NCI-H146 (cell line): ENCODE measurements at regions not wholly inside any gene's neighbourhood (a gene's known extent, or its start where the extent isn't known, plus 50 kb on each side); places are given as distances from the start of the nearest gene placed in this dataset.
"Not testable (repeated sequence)": the region's sequence is repeated elsewhere in the genome, so short reads cannot be mapped to it uniquely, and the experiment has no call there.

Source experiments
- DNase-seq: peaks from one replicate; lab custom pipeline; 2025; lab: John Stamatoyannopoulos, UW

- DNase-seq = no peak
Measured at GRCh38 chr19:56894626-56895025, 54.1 kb upstream of the PEG3 start.

DNA sequence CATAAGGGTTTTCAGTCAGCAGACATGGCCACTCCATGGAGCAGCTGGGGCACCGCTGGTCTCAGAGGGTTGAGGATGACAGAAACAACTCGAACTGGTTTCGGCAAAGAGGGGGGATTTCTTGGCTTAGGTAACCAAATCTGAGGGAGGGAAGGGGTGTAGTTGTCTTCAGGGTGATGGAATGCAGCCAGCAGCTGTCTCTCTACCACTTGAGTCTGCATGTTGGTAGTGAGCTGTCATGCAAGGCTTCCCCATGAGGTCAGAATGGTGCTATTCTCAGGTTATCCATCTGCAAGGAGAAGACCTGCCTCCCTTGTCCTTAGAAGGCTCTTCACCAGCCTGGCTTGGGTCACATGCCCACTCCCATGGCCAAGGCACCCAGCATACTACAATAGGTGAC is 55.6 kb upstream of the PEG3 start:
- no peak for DNase-seq

DNA sequence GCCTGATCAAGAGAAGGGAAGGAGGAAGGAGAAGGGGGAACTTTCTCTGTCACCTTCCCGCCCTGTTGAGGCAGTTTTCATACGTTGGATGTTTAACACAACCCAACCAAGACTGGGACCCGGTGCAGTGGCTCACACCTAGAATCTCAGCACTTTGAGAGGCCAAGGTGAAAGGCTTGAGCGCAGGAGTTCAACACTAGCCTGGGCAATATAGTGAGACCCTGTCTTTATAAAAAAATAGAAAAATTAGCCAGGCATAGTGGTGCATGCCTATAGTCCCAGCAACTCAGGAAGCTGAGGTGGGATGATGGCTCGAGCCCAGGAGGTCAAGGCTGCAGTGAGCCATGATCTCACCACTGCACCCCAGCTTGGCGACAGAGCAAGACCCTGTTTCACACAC is 59.4 kb upstream of the PEG3 start:
- no peak for DNase-seq

DNA sequence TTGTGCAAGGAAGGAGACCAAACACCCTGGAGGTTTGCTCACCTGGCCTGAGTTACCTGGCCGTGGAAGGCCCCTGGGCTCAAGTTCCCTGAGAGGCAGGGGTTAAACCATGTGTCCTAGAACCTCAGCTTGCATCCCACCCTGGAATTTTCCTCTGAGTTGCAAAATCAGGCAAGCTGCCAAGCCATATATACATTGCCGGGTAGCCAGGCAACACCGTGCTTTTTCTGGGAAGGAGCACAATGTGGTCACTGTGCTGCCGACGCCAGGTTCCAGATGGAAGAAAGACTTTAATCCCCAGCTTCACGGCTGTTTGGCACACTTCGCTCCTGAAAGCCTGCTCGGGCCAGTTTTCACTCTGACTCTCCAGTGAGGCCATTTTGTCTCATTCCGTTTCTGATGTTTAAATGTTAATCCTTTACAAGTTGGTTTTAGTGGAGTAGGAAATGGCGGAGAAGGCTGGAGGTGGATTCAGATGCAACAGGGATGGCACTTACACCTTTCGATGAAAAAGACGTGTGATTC is 60.1 kb upstream of the PEG3 start:
- DNase-seq = no peak

DNA sequence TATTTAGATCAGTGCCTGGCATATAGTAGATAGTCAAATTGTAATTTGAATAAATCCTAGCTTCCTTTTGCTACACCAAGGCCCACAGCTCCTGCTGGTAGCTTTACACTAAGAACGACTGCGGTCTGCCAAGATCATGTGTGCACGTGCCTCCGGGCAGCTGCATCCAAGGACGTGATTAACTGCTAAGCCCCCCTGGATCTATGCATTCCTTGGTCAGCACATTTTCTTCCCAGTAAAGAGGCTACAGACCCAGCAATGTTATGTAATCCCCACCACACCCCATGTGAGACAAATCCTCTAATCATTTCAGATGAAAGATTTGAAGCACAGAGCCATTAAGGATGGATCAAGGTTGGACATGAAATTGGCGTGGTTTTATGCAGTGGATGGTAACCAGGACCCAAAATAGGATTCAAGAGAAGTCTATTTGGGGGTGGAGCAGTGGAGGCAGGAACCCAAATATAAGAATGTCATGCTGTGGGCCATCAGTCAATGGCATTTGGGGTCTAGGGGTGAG is 65.2 kb upstream of the PEG3 start:
- DNase-seq = no peak

DNA sequence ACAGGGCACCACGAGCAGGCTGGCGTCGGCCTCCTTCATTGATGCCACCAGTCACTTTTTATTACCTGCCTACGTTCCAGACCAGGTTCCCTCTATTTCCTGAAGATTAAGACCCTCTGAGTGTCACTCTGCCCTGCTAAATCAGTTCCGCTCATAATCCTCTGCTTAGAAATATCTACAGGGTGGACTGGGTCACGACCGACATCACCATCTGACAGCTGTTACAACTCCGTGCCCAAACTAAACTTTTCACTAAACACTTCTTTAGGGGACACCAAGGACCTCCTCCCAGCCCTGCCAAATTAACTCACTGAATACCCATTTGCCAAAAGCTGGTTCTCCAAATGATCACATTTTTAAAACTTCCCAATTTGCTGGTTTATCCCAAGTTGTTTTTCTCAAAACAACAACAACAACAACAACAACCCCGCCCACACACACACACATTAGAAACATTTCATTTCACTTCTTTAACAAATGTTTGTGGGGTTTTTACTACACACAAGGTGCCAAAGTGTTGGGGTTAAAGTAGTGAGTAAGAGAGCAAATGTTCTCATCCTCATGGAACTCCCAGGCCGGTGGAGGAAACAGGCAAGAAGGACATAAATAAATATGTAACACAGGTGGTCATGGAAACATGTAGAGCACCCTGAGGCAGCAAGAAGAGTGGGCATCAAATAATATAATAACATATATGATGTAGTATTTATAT is 72.0 kb upstream of the PEG3 start:
- DNase-seq = no peak

DNA sequence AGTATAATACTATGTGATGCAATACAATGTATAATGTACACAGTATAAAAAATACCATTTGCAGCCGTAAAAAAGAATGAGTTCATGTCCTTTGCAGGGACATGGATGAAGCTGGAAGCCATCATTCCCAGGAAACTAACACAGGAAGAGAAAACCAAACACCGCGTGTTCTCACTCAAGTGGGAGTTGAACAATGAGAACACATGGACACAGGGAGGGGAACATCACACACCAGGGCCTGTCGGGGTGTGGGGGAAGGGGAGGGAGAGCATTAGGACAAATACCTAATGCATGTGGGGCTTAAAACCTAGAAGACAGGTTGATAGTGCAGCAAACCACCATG is 72.6 kb upstream of the PEG3 start:
- not testable (repeated sequence) for DNase-seq

- DNase-seq = no peak
Measured at GRCh38 chr19:56916528-56916927, 76.0 kb upstream of the PEG3 start.

GRCh38 chr19:56917529-56917928 is 77.0 kb upstream of the PEG3 start:
- no peak for DNase-seq

- no peak for DNase-seq
Measured at GRCh38 chr19:56917998-56918397, 77.5 kb upstream of the PEG3 start.

DNA sequence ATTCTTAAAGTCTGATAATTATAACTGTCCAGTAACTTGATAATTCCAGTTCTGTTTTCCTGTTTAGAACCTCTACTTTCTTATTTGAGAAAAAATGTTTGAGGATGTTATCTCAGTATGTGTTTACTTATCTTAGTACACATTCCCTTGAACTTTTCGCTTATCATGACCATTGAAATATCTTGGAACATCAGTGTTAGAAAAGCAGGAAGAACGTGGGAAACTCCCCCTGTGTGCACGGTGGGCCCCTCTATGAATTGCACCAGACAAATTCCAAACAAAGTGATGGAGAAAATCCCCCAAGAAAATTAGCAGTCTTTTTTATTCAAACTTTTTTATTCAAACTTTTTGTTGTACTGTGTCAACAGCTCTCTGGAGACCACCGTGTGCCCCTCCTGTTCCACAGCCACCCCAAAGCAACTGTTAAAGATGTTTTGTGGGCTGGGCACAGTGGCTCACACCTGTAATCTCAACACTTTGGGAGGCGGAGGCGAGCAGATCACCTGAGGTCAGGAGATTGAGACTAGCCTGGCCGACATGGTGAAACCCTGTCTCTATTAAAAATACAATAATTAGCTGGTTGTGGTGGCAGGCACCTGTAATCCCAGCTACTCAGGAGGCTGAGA is 78.3 kb upstream of the PEG3 start:
- DNase-seq = no peak

DNA sequence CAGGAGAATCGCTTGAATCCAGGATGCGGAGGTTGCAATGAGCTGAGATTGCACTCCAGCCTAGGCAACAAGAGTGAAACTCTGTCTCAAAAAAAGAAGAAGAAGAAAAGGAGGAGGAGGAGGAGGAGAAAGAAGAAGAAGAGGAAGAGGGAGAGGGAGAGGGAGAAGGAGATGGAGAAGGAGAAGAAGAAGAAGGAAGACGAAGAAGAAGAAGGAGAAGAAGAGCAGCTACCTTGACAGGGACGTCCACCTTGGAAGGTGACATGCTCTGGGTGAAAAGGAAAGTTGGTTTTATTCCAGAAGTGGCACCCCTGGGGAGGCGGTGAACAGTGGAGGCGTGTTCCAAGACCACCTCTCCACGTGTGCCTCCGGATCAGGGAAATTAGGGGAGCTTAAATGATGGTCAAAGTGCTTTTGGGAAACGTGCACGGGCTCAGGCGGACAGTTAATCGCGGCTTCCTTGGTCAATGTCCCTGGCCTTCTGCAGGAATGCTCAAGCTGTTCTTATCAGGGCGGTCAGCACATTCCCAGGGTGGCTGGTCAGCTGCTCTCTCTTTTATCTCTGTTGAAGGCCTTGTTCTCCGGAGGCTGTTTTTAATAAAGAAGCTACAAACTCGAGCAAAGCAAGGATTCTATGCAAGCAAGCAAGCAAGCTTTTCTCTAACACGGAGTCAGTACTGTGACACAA is 78.9 kb upstream of the PEG3 start:
- DNase-seq = no peak

DNA sequence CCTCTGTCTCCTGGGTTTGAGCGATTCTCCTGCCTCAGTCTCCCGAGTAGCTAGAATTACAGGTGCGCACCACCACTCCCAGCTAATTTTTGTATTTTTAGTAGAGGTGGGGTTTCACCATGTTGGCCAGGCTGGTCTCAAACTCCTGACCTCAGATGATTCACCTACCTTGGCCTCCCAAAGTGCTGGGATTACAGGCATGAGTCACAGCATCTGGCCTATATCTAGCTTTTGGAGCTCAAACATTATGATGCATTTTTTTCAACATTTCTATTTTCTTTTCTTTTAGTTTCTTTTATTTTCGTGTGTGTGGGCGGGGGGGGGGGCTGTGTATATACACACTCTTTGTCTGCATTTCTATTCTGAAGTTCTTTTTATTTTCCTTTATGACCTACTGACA is 85.6 kb upstream of the PEG3 start:
- not testable (repeated sequence) for DNase-seq

DNA sequence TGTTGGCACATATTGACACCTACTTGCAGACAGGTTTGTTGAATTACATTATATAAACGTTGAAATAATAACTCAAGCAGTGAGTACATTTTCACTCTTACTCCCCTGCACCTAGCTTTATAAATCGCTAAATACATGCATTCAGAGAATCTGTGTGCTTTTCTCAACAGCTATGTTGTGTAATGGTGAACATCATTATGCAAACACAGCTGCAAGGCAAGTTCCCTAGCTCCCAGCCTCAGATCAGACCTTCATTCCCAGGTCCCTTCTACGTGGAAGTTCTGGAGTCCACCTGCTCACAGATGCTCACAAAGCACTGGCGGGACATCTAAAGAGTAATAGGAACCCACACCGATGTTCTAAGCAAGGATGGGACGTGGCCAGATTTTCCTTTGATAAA is 86.8 kb upstream of the PEG3 start:
- DNase-seq = no peak

GRCh38 chr19:56927791-56928207 is 87.3 kb upstream of the PEG3 start:
- DNase-seq = no peak

DNA sequence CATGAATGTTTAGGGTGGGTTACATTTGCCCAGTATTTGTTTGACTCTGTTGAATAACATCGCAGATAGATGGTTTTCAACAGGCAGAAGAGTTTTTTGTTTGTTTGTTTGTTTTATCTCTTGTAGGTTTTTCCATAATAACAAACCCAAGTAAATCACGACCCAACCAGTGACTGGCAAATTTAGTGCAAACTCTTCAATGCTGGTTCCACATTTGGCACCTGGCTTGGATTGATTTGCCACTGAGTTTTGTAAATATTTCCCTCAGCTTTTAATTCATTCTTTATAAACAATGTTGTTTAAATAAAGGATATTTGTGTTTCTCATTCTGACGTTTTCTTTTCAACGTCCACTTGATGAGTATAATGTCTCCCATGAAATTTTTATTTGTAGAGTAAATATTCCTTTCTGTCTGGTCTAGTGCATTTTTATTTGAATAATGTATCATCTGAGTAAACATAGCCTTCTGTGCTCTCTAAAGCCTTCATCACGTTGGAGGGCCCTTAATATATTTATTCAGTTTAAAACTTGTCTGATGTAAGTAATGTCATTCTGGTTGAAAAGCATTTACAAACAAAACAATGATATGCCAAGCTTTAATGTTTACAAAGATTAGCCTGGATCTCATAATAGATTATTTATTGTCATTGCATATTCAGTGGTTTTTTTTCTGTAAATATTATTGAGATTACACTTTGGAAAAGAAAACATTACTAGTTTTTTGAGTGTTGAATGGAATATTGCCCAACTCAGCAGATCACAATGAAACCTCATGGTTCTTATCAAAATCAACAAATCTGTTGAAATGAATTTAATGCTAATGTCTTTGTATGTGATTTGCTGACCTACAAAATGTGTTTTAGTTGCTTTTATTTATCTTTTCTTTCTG is 90.4 kb upstream of the PEG3 start:
- DNase-seq = no peak

DNA sequence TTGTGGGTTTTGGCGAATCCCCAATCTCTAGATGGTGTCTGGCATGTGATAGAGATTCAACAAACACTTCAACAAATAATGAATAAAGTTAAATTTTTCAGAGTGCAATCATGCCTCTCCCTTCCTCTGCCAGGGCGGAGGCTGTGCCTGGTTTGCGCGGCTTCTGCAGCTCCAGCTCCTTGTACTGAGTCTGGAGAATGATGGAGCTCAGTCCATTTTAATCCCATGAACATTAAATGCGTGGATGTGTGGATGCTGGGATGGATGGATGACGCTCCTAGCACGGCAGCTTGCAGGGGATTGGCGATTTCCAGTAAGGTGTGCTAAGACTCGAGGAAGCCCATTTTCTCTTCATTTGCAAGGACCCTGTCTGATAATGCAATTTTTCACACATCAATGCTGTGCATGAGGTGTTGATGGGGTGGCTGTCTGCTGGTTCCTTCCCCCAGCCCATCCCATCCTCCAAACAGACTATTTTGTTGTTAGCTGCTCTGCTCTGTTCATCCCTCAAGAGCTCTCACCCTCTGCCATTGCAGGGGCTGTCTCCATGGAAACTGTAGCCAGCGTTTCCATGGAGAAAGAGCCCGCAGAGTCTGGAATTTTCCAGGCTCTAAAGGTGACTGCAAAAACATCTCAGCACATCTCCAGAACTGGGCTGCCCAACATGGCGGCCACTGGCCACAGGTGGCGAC is 92.6 kb upstream of the PEG3 start:
- DNase-seq = no peak

DNA sequence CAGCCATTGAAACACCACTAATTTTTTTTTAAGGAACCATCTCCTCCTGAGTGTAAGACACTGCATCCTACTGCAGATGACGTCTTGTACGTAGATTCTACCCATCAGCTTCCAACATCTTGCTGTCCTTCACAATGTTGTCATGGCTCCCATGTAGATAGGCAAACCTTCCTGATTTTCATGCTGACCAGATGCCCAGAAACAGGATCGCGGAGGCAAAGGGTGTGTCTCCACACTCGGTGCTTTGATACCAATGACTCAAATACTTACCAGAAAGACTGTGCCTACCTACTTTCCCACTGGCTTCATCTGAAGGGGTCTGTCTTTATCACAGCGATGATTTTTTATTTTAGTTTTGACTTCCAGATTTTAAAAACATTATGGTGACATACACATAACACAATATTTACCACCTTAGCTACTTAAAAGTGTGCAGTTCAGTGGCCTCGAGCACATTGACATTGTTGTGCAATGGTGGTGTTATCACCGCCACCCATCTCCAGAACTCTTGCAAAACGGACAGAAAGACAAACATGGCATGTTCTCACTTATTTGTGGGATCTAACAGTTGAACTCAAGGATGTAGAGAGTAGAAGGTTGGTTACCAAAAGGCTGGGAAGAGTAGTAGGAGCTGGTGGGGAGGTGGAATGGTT is 94.0 kb upstream of the PEG3 start:
- no peak for DNase-seq

DNA sequence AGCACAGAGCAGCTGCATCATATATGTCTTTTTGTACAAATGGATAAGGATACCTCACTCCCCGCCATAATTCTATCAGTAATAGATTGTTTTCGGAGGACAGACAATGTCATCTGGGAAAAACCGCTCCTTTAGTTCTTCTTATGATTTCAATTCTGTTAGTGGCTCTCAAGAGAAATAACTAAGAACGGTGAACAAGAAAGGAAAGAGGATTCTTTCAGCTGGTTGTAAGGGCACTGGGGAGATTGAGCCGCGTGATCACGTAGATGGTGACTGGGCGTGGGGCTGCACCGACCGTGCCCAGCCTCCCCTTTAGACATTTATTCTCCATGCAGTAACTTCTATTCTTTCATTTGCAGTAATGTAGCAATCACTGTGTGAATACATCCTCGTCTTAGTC is 99.4 kb upstream of the PEG3 start:
- no peak for DNase-seq

GRCh38 chr19:56942756-56943155 is 102.2 kb upstream of the PEG3 start:
- no peak for DNase-seq

DNA sequence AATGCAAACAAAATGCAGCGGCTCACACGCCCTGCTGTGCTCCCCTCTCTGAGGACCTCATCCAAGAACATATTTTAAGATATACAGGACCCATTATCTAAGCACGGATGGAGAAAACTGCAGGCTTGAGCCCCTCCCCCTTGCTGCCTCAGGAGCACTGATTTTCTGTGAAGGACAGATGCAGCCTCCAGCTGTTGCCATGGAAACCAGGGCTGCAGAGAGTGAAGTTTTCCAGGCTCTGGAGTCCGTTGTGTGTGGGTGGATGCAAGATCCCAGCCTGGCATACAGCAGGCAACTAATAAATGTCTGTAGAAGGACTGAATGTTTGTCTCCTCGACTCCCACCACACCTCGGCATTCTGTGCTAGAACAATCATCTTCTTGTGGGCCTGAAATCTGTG is 105.6 kb upstream of the PEG3 start:
- no peak for DNase-seq
